ENCODE measurements at regions not wholly inside any gene's neighbourhood (a gene's known extent, or its start where the extent isn't known, plus 50 kb on each side); places are given as distances from the start of the nearest gene placed in this dataset.
"Not testable (repeated sequence)": the region's sequence is repeated elsewhere in the genome, so short reads cannot be mapped to it uniquely, and the experiment has no call there.

- no peak for DNase-seq
Measured at GRCh38 chr14:87286191-87286590, 706.8 kb downstream of the GALC start.

- DNase-seq = no peak
Measured at GRCh38 chr14:87285506-87285905, 707.5 kb downstream of the GALC start.

- DNase-seq = no peak
Measured at GRCh38 chr14:87283547-87283946, 709.4 kb downstream of the GALC start.

DNA sequence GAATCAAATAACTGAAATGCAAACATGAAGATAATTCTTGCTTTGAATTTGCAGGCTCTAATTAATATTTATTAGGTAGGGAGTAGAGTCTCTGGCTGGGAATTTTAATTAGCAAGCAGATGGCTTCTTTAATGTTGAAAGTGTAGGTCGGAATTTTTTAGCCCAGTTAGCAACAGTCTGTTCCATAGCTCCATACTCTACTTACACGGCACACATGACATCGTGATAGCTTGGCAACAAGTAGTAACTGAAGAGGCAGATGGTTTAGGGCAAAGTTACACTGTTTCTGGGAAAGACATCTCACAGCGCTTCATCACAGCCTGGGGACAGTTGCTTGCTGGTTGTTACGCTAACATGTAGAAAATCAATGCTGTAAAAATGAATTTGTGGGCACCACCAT is 710.7 kb downstream of the GALC start:
- DNase-seq = no peak

- DNase-seq = no peak
Measured at GRCh38 chr14:87278415-87278814, 714.6 kb downstream of the GALC start.

- no peak for DNase-seq
Measured at GRCh38 chr14:87271331-87271730, 721.7 kb downstream of the GALC start.

DNA sequence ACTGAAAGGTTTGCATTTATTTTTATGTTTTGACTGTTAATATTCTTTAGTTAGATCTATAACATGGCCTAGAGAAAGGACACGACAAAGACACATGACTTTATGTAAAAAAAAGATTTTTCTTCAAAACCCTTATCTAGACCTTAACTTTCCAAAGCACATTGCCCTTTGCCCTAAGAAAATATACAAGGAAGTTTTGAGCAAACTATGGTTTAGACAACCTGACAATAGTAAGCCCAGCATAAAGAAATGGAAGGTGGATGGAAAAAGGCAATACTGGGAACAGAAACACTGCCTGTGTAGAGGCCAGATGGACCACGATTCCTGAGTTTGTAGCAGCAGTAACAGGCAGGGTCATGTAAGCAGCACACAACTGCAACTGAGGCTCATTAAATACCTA is 724.0 kb downstream of the GALC start:
- no peak for DNase-seq

- no peak for DNase-seq
Measured at GRCh38 chr14:87264796-87265195, 728.2 kb downstream of the GALC start.

GRCh38 chr14:87264272-87264785 is 728.7 kb downstream of the GALC start:
- DNase-seq = no peak

- no peak for DNase-seq
Measured at GRCh38 chr14:87261621-87262020, 731.4 kb downstream of the GALC start.

- DNase-seq = no peak
Measured at GRCh38 chr14:87260460-87260859, 732.5 kb downstream of the GALC start.

DNA sequence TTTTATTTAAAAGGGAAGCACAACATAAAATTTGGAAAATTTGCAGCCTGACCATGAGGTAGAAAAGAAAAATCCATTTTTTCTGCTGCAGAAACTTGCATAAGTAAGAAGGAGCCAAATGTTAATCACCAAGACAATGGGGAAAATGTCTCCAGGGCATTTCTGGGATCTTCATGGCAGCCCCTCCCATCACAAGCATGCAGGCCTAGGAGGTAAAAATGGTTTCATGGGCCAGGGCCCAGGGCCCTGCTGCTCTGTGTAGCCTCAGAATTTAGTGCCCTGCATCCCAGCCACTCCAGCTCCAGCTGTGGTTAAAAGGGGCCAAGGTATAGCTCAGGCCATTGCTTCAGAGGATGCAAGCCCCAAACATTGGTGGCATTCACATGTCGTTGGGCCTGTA is 735.6 kb downstream of the GALC start:
- no peak for DNase-seq

GRCh38 chr14:87255058-87255457 is 737.9 kb downstream of the GALC start:
- DNase-seq = no peak

GRCh38 chr14:87254331-87254874 is 738.6 kb downstream of the GALC start:
- DNase-seq = no peak

DNA sequence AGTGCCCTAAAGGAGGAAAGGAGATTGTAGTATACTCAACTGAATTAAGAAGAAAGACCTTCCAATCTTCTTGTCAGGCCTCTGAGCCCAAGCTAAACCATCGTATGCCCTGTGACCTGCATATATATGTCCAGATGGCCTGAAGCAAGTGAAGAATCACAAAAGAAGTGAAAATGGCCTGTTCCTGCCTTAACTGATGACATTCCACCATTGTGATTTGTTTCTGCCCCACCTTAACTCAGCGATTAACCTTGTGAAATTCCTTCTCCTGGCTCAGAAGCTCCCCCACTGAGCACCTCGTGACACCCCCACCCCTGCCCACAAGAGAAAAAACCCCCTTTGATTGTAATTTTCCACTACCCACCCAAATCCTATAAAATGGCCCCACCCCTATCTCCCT is 739.2 kb downstream of the GALC start:
- not testable (repeated sequence) for DNase-seq

- no peak for DNase-seq
Measured at GRCh38 chr14:87252103-87252502, 740.9 kb downstream of the GALC start.

DNA sequence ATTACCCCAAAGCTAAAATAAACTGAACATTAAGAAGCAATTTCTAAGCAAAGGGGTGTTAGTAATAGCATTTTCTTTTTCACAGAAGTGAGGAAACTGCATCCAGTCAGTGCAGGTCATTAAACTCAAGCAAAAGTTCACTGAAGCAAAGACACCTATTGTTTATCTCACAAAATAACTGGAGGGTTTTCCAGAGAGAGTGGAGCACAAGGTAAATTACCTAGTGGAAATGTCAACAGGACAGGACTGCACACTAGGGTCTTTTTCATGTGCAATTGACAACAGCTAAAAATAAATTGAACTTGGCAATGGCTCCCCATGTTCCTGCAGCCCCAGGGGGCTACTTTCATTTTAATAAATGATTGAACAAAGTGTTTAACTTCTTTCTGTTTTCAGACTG is 742.0 kb downstream of the GALC start:
- DNase-seq = no peak

DNA sequence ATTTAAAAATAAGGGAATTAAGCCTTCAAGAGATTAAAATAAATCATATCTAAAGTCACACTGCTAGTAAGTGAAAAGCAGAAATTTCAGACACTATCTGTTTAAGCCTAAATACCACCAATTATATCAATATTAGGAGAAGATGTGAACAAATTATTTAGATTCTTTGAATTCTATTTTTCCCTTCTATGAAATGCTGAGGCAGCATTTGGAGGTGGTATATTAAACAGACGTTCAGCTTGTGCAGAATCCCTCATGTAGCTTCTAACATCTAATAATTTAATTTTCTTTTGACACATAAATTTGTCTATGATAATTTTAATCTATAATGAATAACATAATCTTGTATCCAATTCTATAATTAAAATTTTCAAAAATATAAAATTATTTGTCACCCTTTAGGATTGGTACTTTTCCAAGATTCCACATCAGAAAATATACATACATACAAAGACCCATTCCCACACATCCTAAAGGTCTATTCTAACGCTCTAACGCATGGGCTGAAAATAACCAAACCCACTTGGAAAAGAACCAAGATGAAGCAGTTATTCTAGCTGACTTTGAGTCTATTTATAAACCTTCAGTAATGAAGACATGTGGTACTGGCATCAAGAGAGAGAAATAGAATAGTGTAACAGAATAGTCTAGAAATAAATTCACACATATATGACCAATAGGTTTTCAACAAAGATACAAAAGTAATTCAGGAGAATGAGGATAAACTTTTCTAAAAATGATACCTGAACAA is 751.8 kb downstream of the GALC start:
- DNase-seq = no peak

DNA sequence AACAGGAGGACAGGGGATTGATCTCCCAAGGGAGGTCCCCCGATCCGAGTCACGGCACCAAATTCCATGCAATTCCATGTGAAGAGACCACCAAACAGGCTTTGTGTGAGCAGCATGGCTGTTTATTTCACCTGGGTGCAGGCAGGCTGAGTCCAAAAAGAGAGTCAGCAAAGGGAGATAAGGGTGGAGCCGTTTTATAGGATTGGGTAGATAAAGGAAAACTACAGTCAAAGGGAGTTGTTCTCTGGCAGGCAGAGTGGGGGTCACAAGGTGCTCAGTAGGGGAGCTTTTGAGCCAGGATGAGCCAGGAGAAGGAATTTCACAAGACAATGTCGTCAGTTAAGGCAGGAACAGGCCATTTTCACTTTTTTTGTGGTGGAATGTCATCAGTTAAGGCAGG is 752.7 kb downstream of the GALC start:
- not testable (repeated sequence) for DNase-seq

GRCh38 chr14:87233806-87234384 is 759.1 kb downstream of the GALC start:
- no peak for DNase-seq

GRCh38 chr14:87233266-87233665 is 759.7 kb downstream of the GALC start:
- DNase-seq = no peak

GRCh38 chr14:87231336-87232026 is 761.5 kb downstream of the GALC start:
- no peak for DNase-seq

GRCh38 chr14:87230726-87231125 is 762.3 kb downstream of the GALC start:
- no peak for DNase-seq

GRCh38 chr14:87229131-87229530 is 763.9 kb downstream of the GALC start:
- no peak for DNase-seq
